ENCODE measurements at regions not wholly inside any gene's neighbourhood (a gene's known extent, or its start where the extent isn't known, plus 50 kb on each side); places are given as distances from the start of the nearest gene placed in this dataset.
A peak's percentile ranks its signal among the peaks of the same experiment; 100 is the strongest.

DNA sequence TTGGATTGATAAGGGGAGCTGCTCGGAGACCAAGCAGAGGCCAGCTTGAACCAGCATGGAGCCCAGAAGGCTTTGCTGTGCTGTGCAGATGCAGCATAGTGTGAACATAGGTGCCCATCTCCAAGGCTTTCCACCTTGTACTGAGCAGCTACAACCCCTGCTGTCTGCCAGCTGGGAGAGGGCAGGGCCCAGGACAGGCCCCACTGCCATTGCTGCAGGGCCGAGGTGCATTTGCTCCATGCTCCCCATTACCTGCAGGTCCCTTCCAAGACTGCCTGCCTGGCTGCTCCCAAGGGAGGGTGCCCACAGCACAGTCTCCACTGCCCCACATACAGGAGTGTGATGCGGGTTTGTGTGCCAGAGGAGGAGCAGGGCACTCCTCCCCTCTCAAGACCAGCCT, 1016.0 kb upstream of the INTU start:
- no peak overlapping the region for H3K4me3 Mint-ChIP-seq
- no peak overlapping the region for H3K27ac Mint-ChIP-seq (ENCODE audit: unreplicated experiment)
- H3K9me3 Mint-ChIP-seq, result peaks cover 27% of the 10 kb centered on the region
- no peak for DNase-seq (ENCODE audit: low read depth, low spot score)
- no peaks in the 10 kb centered on the region for H3K4me1 Mint-ChIP-seq
- H3K36me3 Mint-ChIP-seq (ENCODE audit: low read depth), result peaks cover 10% of the 10 kb centered on the region
- TF ChIP-seq CTCF (conservative IDR thresholded peaks at IDR 0.05), result no peak
- no peaks in the 10 kb centered on the region for H3K27me3 Mint-ChIP-seq (ENCODE audit: low read depth)

DNA sequence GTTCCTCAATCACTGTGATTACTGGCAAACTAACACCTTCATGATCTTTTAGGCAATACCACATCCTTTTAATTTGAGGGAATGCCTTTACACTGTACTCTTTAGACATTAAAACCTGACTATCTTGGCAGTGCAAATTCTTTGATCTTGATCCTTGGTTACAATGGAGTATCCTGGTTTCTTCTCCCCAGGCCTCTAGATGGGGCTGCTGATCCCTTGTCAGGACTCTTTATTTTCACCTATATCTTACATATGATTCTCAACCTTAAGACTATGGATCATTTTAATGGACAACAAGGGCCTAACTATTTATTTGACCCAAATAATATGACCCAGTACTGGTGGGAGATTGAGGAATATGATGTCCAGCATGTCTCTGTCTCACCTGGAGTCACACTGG, 1005.5 kb upstream of the INTU start:
- peak; percentile 50 for TF ChIP-seq CTCF (conservative IDR thresholded peaks at IDR 0.05)
- no peak for DNase-seq (ENCODE audit: low read depth, low spot score)
- no peak overlapping the region for H3K4me3 Mint-ChIP-seq

GRCh38 chr4:126628933-126629332, 1003.8 kb upstream of the INTU start:
- H3K36me3 Mint-ChIP-seq (ENCODE audit: low read depth), result no peaks in the 10 kb centered on the region
- H3K4me1 Mint-ChIP-seq, result no peaks in the 10 kb centered on the region
- H3K27me3 Mint-ChIP-seq (ENCODE audit: low read depth), result no peaks in the 10 kb centered on the region
- H3K9me3 Mint-ChIP-seq, result peaks cover 2% of the 10 kb centered on the region
- no peak for DNase-seq (ENCODE audit: low read depth, low spot score)
- H3K27ac Mint-ChIP-seq (ENCODE audit: unreplicated experiment), result no peak overlapping the region
- no peak overlapping the region for H3K4me3 Mint-ChIP-seq
- TF ChIP-seq CTCF (conservative IDR thresholded peaks at IDR 0.05), result no peak

More for the DNA sequence above, 1005.5 kb upstream of the INTU start:
- H3K27ac Mint-ChIP-seq (ENCODE audit: unreplicated experiment), result no peak overlapping the region
- H3K4me1 Mint-ChIP-seq, result no peaks in the 10 kb centered on the region
- peaks cover 2% of the 10 kb centered on the region for H3K36me3 Mint-ChIP-seq (ENCODE audit: low read depth)
- H3K9me3 Mint-ChIP-seq, result peaks cover 2% of the 10 kb centered on the region
- no peaks in the 10 kb centered on the region for H3K27me3 Mint-ChIP-seq (ENCODE audit: low read depth)

- no peak for TF ChIP-seq CTCF (conservative IDR thresholded peaks at IDR 0.05)
- Mint-ChIP-seq H3K36me3 (ENCODE audit: low read depth) (no peaks in the 10 kb centered on the region), H3K9me3 (peaks cover 2% of the 10 kb centered on the region), H3K27ac (ENCODE audit: unreplicated experiment) (no peak overlapping the region), H3K27me3 (ENCODE audit: low read depth) (no peaks in the 10 kb centered on the region), H3K4me3 (no peak overlapping the region), H3K4me1 (no peaks in the 10 kb centered on the region)
- no peak for DNase-seq (ENCODE audit: low read depth, low spot score)
These were observed 1002.5 kb upstream of the INTU start for GRCh38 chr4:126630230-126630629.

DNA sequence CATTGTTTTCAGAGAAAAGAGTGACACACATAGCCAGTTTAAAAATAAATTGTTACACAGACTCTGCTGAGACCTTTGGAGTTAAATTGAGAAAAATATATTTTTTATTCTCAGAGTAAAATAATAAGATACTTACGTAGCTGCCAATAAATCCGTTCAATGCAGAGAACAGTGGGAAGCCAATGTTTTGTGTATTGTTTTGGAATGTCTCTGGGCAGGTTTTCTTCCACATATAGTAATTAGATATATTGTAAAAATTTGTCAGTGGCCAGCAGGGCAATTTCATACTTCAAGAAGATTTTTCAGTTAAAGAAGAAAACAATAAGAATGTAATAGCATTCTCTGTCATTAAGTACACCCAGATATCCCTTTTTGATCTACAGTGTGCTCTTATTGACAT, 999.5 kb upstream of the INTU start:
- DNase-seq (ENCODE audit: low read depth, low spot score), result no peak
- no peak overlapping the region for H3K27ac Mint-ChIP-seq (ENCODE audit: unreplicated experiment)
- no peaks in the 10 kb centered on the region for H3K36me3 Mint-ChIP-seq (ENCODE audit: low read depth)
- H3K27me3 Mint-ChIP-seq (ENCODE audit: low read depth), result no peaks in the 10 kb centered on the region
- H3K4me1 Mint-ChIP-seq, result no peaks in the 10 kb centered on the region
- H3K4me3 Mint-ChIP-seq, result no peak overlapping the region
- TF ChIP-seq CTCF (conservative IDR thresholded peaks at IDR 0.05), result no peak
- no peaks in the 10 kb centered on the region for H3K9me3 Mint-ChIP-seq

DNA sequence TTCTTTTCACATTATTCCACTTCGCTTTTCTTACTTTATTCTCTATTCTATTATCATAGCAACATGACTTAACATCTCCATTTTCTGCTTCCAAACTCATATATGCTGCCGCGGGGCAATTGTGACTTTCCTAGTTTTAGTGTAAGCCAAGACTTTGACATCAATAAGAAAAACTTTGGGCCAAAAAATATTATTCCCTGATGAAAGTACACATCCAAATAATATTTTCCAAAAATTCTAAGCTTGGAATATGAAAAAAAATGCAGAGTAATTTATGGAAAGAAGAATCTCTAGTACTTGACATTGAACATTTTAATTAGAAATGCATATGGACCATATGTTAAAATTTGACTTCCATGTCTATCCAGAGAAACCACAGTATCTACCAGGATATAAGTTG, 995.1 kb upstream of the INTU start:
- Mint-ChIP-seq H3K4me1 (no peaks in the 10 kb centered on the region), H3K36me3 (ENCODE audit: low read depth) (peaks cover 5% of the 10 kb centered on the region), H3K27ac (ENCODE audit: unreplicated experiment) (no peak overlapping the region), H3K27me3 (ENCODE audit: low read depth) (no peaks in the 10 kb centered on the region), H3K4me3 (no peak overlapping the region), H3K9me3 (peaks cover 8% of the 10 kb centered on the region)
- DNase-seq (ENCODE audit: low read depth, low spot score), result no peak
- TF ChIP-seq CTCF (conservative IDR thresholded peaks at IDR 0.05), result no peak

All from neural crest cell (in vitro differentiated cells).